NCI-H748 (cell line): ENCODE measurements at regions not wholly inside any gene's neighbourhood (a gene's known extent, or its start where the extent isn't known, plus 50 kb on each side); places are given as distances from the start of the nearest gene placed in this dataset.
"Not testable (repeated sequence)": the region's sequence is repeated elsewhere in the genome, so short reads cannot be mapped to it uniquely, and the experiment has no call there.

Source experiments
- DNase-seq: peaks from one replicate; lab custom pipeline; 2025; ENCODE audit not compliant: unreplicated experiment; lab: John Stamatoyannopoulos, UW

- DNase-seq, result no peak
Measured at GRCh38 chr13:67977066-67977465, 746.9 kb upstream of the PCDH9 start.

- no peak for DNase-seq
Measured at GRCh38 chr13:67971291-67971690, 741.2 kb upstream of the PCDH9 start.

GRCh38 chr13:67967031-67967430 is 736.9 kb upstream of the PCDH9 start:
- DNase-seq, result no peak

GRCh38 chr13:67966065-67966464 is 735.9 kb upstream of the PCDH9 start:
- DNase-seq, result no peak

GRCh38 chr13:67964986-67965385 is 734.9 kb upstream of the PCDH9 start:
- no peak for DNase-seq

- DNase-seq, result no peak
Measured at GRCh38 chr13:67964091-67964490, 734.0 kb upstream of the PCDH9 start.

- DNase-seq, result no peak
Measured at GRCh38 chr13:67961331-67961730, 731.2 kb upstream of the PCDH9 start.

GRCh38 chr13:67951431-67951830 is 721.3 kb upstream of the PCDH9 start:
- no peak for DNase-seq

GRCh38 chr13:67950603-67951002 is 720.5 kb upstream of the PCDH9 start:
- no peak for DNase-seq

- DNase-seq, result no peak
Measured at GRCh38 chr13:67946131-67946530, 716.0 kb upstream of the PCDH9 start.

GRCh38 chr13:67943116-67943515 is 713.0 kb upstream of the PCDH9 start:
- DNase-seq, result no peak

GRCh38 chr13:67935626-67936025 is 705.5 kb upstream of the PCDH9 start:
- no peak for DNase-seq

- DNase-seq, result no peak
Measured at GRCh38 chr13:67934617-67935330, 704.6 kb upstream of the PCDH9 start.

GRCh38 chr13:67932991-67933390 is 702.9 kb upstream of the PCDH9 start:
- DNase-seq, result no peak

GRCh38 chr13:67917291-67917987 is 687.3 kb upstream of the PCDH9 start:
- DNase-seq, result no peak

GRCh38 chr13:67916650-67917049 is 686.5 kb upstream of the PCDH9 start:
- DNase-seq, result no peak

- no peak for DNase-seq
Measured at GRCh38 chr13:67914535-67914934, 684.4 kb upstream of the PCDH9 start.

GRCh38 chr13:67902960-67903359 is 672.8 kb upstream of the PCDH9 start:
- not testable (repeated sequence) for DNase-seq

- no peak for DNase-seq
Measured at GRCh38 chr13:67880916-67881315, 650.8 kb upstream of the PCDH9 start.

GRCh38 chr13:67878376-67878775 is 648.2 kb upstream of the PCDH9 start:
- no peak for DNase-seq

- DNase-seq, result no peak
Measured at GRCh38 chr13:67877031-67877430, 646.9 kb upstream of the PCDH9 start.

- DNase-seq, result no peak
Measured at GRCh38 chr13:67867206-67867605, 637.1 kb upstream of the PCDH9 start.

- no peak for DNase-seq
Measured at GRCh38 chr13:67860315-67860714, 630.2 kb upstream of the PCDH9 start.
